ENCODE measurements at regions not wholly inside any gene's neighbourhood (a gene's known extent, or its start where the extent isn't known, plus 50 kb on each side); places are given as distances from the start of the nearest gene placed in this dataset.

- H3K9me3 ChIP-seq (ENCODE audit: low read length) = no peaks in the 10 kb centered on the region
- no peak overlapping the region for H3K4me2 ChIP-seq (ENCODE audit: low read length)
- H3K36me3 ChIP-seq (ENCODE audit: insufficient read depth, low read length) = no peaks in the 10 kb centered on the region
- H3K4me3 ChIP-seq (ENCODE audit: low read length) = no peak overlapping the region
- no peaks in the 10 kb centered on the region for H3K27me3 ChIP-seq (ENCODE audit: insufficient read depth, low read depth, low read length)
- H3K9ac ChIP-seq (ENCODE audit: low read length) = no peak overlapping the region
- H3K27ac ChIP-seq (ENCODE audit: low read length) = no peak overlapping the region
- H4K20me1 ChIP-seq (ENCODE audit: insufficient read depth) = no peaks in the 10 kb centered on the region
- TF ChIP-seq SMC3 (conservative IDR thresholded peaks at IDR 0.05; ENCODE audit: poor library complexity) (no peak), TAF1 (IDR thresholded peaks at IDR 0.05; ENCODE audit: low read depth) (no peak), MXI1 (conservative IDR thresholded peaks at IDR 0.05; ENCODE audit: poor library complexity, severe bottlenecking) (no peak), EP300 (conservative IDR thresholded peaks at IDR 0.05; ENCODE audit: poor library complexity, severe bottlenecking) (no peak), POLR2AphosphoS5 (IDR thresholded peaks at IDR 0.05) (no peak), EZH2 (IDR thresholded peaks at IDR 0.05; ENCODE audit: borderline replicate concordance, insufficient read depth, low read length, poor library complexity, severe bottlenecking) (no peak), RAD21 (conservative IDR thresholded peaks at IDR 0.05) (no peak)
- TF ChIP-seq, protein P1, sequence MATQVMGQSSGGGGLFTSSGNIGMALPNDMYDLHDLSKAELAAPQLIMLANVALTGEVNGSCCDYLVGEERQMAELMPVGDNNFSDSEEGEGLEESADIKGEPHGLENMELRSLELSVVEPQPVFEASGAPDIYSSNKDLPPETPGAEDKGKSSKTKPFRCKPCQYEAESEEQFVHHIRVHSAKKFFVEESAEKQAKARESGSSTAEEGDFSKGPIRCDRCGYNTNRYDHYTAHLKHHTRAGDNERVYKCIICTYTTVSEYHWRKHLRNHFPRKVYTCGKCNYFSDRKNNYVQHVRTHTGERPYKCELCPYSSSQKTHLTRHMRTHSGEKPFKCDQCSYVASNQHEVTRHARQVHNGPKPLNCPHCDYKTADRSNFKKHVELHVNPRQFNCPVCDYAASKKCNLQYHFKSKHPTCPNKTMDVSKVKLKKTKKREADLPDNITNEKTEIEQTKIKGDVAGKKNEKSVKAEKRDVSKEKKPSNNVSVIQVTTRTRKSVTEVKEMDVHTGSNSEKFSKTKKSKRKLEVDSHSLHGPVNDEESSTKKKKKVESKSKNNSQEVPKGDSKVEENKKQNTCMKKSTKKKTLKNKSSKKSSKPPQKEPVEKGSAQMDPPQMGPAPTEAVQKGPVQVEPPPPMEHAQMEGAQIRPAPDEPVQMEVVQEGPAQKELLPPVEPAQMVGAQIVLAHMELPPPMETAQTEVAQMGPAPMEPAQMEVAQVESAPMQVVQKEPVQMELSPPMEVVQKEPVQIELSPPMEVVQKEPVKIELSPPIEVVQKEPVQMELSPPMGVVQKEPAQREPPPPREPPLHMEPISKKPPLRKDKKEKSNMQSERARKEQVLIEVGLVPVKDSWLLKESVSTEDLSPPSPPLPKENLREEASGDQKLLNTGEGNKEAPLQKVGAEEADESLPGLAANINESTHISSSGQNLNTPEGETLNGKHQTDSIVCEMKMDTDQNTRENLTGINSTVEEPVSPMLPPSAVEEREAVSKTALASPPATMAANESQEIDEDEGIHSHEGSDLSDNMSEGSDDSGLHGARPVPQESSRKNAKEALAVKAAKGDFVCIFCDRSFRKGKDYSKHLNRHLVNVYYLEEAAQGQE (IDR thresholded peaks at IDR 0.05; ENCODE audit: borderline replicate concordance) = no peak
- TF ChIP-seq, protein P2, sequence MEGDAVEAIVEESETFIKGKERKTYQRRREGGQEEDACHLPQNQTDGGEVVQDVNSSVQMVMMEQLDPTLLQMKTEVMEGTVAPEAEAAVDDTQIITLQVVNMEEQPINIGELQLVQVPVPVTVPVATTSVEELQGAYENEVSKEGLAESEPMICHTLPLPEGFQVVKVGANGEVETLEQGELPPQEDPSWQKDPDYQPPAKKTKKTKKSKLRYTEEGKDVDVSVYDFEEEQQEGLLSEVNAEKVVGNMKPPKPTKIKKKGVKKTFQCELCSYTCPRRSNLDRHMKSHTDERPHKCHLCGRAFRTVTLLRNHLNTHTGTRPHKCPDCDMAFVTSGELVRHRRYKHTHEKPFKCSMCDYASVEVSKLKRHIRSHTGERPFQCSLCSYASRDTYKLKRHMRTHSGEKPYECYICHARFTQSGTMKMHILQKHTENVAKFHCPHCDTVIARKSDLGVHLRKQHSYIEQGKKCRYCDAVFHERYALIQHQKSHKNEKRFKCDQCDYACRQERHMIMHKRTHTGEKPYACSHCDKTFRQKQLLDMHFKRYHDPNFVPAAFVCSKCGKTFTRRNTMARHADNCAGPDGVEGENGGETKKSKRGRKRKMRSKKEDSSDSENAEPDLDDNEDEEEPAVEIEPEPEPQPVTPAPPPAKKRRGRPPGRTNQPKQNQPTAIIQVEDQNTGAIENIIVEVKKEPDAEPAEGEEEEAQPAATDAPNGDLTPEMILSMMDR (IDR thresholded peaks at IDR 0.05; ENCODE audit: poor library complexity, severe bottlenecking) = no peak
- H3F3A ChIP-seq (ENCODE audit: insufficient read depth, low read length, poor library complexity, severe bottlenecking) = no peaks in the 10 kb centered on the region
- no peak overlapping the region for H2AFZ ChIP-seq (ENCODE audit: low read depth, low read length)
- H3K79me2 ChIP-seq (replicated peaks; ENCODE audit: insufficient read depth, low read length) = no peaks in the 10 kb centered on the region
- no peaks in the 10 kb centered on the region for H3K9me2 ChIP-seq (ENCODE audit: insufficient read depth, low read length)
Measured at GRCh38 chr22:22761606-22761962, 117.2 kb downstream of the GGTLC2 start.

- Histone ChIP-seq H3K4me3 (ENCODE audit: low read length) (no peak overlapping the region), H3K9ac (ENCODE audit: low read length) (no peak overlapping the region), H3K9me2 (ENCODE audit: insufficient read depth, low read length) (no peaks in the 10 kb centered on the region), H3K27me3 (ENCODE audit: insufficient read depth, low read depth, low read length) (no peaks in the 10 kb centered on the region), H3K9me3 (ENCODE audit: low read length) (no peaks in the 10 kb centered on the region), H3K27ac (ENCODE audit: low read length) (no peak overlapping the region), H4K20me1 (ENCODE audit: insufficient read depth) (no peaks in the 10 kb centered on the region), H3F3A (ENCODE audit: insufficient read depth, low read length, poor library complexity, severe bottlenecking) (no peaks in the 10 kb centered on the region), H3K79me2 (replicated peaks; ENCODE audit: insufficient read depth, low read length) (no peaks in the 10 kb centered on the region), H3K36me3 (ENCODE audit: insufficient read depth, low read length) (no peaks in the 10 kb centered on the region), H3K4me2 (ENCODE audit: low read length) (no peak overlapping the region), H2AFZ (ENCODE audit: low read depth, low read length) (no peak overlapping the region)
- TF ChIP-seq EP300 (conservative IDR thresholded peaks at IDR 0.05; ENCODE audit: poor library complexity, severe bottlenecking) (no peak), POLR2AphosphoS5 (IDR thresholded peaks at IDR 0.05) (no peak), MXI1 (conservative IDR thresholded peaks at IDR 0.05; ENCODE audit: poor library complexity, severe bottlenecking) (no peak), EZH2 (IDR thresholded peaks at IDR 0.05; ENCODE audit: borderline replicate concordance, insufficient read depth, low read length, poor library complexity, severe bottlenecking) (no peak), TAF1 (IDR thresholded peaks at IDR 0.05; ENCODE audit: low read depth) (no peak), RAD21 (conservative IDR thresholded peaks at IDR 0.05) (no peak), SMC3 (conservative IDR thresholded peaks at IDR 0.05; ENCODE audit: poor library complexity) (no peak)
- TF ChIP-seq, protein P1 (IDR thresholded peaks at IDR 0.05; ENCODE audit: borderline replicate concordance) = no peak
- TF ChIP-seq, protein P2 (IDR thresholded peaks at IDR 0.05; ENCODE audit: poor library complexity, severe bottlenecking) = no peak
Measured at GRCh38 chr22:22761963-22762772, 117.8 kb downstream of the GGTLC2 start.

All from neural cell (in vitro differentiated cells).